ENCODE measurements at regions not wholly inside any gene's neighbourhood (a gene's known extent, or its start where the extent isn't known, plus 50 kb on each side); places are given as distances from the start of the nearest gene placed in this dataset.

DNA sequence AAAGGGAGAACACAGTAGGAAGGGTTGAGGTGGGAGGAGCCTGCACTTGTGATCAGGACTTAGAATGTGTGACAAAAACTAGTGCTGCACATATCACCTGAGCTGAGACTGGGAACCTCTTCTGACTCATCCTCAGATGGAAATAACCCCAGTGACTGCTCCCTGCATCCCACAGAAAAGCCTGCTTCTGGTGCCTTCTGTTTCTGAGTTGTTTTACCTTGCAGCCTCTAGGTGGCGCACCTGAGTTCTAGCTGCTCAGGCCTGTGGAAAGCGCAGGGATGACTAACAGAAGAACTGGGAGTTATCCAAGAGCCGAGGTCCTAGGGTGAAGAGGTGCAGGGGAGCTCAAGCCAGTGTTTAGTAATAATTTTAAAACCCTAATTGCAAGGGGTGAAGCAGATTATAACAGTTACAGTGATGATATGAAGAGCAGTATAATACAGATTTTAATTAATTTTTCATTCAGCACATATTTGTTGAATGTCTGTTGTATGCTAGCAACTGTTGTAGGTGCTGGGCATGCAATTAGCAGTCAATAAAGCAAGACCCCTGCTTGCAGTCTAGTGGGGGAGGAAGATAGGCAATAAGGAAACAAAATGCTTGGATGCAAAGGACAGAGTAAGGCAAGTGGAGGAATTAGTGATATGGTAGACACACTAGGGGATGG is 302.5 kb downstream of the DHX35 start:
- peak; percentile 61 for DNase-seq (ENCODE audit: low spot score)

DNA sequence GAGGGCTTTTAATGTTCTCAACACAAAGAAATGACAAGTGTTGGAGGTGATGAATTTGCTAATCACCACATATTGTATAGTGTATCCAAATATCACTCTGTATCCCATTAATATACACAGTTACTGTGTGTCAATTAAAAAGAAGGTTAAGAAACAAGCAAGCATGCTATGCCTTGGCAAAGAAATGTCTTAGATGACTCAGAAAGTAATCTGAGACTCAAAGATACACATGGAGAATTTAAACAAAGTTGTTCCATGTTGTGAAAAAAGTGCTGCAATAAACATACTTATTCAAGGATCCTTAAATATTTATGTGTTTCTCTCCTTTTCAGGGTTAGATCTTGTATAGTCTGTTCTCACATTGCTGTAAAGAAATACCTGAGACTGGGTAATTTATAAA is 300.9 kb downstream of the DHX35 start:
- DNase-seq (ENCODE audit: low spot score), result no peak

DNA sequence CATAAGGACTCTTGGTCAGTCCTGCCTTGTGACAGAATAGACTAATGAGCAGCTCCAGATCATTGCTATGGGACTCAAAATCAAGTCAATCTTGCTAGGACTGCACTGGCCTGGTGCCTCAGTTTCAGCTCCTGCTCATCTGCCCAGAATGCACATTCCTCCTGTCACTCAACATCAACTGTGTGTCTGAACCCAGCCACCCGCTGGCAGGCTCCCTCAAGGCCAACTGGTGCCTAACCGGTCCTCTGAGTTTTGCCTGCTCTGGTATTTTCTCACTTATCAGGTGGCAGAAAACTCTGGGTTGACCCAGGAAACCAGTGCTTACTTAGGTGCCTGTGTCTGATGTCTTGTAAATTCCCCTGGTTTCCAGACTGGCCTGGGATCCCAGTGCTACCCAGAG is 297.7 kb downstream of the DHX35 start:
- DNase-seq (ENCODE audit: low spot score), result no peak

DNA sequence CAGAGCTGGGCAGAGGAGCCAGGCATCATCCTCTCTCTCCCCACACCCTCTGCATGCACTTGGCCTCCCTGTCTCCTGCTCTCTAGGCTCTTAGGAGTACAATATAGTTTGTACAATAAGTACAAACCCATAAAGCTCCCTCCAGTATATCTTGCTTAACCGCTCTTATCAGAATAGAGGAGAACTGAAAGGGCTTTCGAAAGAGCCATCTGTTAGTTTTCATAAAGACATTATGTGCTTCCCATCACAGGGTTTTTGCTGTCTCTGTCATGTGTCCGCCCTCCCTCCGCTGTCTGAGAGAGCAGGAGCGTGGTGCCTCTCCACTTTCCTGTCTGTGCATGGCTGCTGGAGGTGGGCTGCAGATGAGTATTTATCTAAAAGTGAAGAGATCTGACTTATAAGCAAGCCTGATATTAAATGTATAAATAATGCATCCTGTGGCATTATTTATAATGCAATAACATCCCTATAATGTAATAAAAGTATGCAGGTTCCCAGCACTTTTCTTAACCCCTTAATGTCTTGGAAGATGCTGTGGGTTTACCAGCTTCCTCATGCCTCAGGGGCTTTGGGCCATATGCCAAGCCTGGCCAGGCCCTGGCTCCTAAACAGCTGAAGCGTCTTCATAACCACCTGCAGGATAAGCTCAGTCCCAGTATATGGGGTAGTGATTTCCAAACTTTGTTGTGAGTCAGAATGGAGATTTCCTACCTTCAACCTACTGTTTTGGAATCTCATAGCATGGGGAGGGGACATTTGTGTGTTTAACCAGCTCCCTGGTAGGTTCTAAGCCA is 297.1 kb downstream of the DHX35 start:
- no peak for DNase-seq (ENCODE audit: low spot score)

DNA sequence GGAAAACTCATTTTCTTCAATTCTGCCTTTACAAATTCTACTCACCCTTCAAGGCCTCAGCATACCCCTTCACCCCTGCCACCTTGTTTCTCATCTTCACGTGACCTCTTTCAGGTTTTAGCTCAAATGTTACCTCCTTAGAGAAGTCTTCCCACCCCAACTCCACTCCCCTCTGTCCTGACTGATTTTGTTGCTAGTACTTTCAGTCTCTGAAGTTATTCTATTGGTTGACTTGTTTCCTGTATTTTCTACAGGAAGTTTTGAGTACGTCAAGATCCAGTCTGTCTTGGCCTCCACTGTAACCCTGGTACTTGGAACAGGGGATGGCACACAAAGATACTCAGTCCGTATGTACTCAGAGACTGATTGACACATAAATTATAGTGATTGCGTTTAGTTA is 296.1 kb downstream of the DHX35 start:
- DNase-seq (ENCODE audit: low spot score), result no peak

DNA sequence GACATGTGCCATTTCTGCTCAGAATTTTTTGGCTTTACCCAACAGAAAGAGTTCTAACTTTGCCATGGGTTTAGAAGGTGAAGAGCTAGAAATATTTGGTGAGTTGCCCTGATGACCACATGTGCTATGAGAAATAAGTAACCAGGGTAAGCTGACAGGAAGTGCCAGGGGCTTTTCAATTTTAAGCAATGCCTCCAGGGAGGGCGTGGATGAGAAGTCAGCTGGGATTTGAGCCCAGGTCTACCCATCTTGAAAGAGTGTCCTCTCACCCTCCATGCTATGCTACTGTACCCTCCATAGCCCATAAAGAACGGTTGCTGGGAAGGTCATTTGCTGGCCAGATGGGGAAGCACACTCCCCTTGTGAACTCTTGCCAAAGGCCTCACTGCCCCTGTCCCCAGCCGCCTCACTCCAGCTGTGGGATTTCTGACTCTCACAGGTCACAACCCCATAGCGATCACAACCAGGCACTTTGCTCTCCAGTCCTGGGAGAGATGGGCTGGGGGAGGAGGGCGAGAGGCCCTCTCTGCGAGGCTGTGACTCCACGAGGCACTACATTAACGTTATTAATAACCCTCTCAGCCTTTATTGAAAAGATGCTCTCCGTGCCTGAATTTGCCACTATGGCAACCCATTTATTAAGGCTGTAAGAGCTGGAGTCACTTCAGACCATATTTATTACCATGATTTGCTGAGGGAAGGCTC is 291.1 kb downstream of the DHX35 start:
- no peak for DNase-seq (ENCODE audit: low spot score)

DNA sequence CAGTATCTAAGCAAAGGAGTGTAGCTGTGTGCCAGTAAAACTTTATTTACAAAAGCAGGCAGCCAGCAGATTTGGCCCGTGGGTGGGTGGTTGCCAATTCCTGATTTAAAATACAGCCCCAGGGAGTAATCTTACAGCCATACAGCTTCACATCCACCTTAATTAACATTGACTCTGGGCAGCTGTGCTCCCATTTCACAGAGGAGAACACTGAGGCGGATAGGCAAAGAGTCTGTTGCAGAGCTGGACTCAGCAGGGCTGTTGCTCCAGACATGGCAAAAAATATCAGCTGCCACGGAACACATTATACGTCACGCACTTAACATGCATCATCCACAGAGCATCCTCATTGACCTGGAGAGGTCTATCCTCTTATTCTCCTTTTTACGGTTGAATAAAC is 289.9 kb downstream of the DHX35 start:
- DNase-seq (ENCODE audit: low spot score), result no peak

DNA sequence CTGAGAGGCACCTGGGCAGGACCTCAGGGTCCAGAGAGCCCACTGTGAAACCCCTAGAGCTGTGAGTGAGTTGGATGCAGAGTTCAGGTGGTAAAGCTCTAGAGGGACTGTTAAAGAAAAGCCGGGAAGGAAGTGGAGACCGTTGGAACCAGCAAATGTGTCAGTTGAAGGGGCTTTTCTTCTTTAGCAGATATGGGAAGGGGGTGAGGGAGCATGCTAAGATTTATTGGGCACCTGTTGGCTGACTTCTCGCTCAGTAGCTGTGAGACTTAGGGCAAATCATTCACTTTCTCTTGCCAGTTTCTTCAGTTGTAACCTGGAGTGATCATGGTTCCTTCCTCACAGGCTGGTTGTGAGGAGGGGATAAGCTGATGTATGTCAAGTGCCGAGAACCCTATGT is 287.7 kb downstream of the DHX35 start:
- DNase-seq (ENCODE audit: low spot score), result no peak

DNA sequence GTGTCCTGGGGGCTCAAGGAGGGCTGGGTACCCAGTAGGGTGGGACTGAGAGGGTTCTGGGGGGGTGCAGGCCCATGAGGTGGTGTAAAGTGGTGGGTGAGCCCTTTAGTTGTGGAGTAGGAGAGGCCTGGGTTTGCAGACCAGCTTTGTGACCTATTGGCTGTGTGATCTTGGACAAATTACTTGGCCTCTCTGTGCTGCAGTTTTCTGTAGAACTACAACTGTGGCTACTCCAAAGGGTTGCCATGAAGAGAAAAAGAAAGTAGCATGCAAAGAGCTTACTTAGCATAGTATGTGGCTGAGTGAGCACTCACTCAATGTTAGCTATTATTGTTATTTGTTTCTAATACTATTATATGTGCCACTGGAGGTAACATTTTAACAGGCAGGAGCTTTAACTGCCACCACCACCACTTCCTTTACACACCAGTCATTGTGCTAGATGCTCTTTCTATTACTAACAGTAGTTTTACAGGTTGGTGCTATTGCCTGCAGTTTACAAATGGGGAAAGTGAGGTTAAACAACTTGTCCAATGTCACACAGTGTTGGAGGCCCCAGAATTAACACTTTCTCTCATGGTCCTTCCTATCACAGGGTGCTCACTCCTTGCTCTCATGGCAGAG is 286.8 kb downstream of the DHX35 start:
- DNase-seq (ENCODE audit: low spot score), result no peak

DNA sequence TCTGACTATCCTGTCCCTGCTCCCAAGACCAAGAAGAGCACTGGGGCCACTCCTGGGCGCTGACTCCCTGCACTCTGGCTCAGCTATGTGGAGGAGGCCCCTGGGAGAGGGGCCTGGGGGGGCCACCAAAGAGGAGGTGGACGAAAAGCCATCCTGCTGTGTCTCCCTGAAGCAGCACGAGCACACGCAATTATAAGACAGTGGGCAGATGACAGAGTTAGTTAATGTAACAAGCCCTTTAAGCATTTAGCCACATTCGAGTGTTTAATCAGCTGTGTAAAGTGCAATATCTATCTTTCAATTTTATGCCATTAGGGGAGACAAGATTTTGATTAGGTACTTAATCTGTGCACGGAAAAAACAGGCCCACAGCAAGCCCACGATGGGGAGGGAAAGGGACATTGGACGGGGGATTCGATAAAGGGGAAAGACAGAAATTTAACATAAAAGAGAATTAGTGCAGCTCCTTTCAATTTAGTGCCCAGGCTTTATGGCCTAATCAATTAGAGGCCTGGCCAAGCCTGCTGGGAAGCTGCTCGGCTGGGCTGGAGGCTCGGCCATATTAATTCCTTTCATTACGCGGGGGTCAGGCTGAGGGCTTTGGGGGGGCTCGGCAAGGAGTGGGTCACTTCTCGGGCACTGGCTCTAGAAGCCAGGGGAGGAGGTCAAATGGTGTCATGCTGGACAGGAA is 286.2 kb downstream of the DHX35 start:
- no peak for DNase-seq (ENCODE audit: low spot score)

DNA sequence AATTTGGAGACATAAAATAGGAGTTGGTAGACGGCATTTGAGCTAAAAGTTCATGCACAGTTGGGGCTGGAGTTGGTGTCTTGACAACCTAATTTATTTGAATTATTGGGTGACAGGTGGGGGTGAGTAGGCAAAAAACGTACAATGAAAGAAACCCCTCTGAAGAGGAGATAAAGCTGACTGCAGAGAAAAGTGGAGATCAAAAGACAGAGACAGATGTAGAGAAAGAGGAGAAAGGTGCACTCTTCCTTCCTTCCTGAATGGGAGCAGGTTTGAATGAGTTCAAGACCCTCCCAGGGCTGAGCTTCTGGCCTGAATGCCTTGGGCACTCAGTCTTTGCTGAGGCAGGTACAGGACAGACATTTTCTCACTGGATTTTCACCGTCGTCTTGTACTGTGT is 284.3 kb downstream of the DHX35 start:
- no peak for DNase-seq (ENCODE audit: low spot score)

DNA sequence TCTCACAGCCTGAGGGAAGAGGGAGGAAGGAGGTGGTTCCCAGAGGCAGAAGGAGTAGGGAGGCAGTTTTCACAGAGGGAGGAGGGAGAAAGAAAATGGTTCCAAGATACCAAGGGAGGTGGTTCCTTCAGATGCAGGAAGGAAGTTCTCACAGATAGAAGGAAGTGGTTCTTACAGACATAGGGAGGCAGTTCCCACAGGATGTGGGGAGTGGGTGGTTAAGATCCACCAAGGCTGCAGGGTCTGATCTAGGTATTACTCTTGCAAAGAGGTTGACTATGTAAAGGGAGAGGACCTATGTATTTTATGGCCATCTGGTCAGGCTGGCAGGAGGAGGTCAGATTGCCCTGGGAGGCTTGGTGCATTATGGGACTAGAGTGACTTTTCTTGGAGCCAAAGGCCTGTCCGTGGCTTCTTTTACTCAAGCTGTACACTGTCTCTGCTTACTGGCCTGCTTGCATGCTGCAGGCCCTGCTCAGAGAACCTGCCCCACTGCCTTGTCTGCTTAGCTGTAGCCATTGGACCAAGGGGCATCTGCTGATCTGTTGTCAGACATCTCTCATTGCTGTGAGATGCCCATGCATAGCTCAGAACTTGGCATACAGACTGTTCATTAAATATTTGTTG is 283.7 kb downstream of the DHX35 start:
- no peak for DNase-seq (ENCODE audit: low spot score)

DNA sequence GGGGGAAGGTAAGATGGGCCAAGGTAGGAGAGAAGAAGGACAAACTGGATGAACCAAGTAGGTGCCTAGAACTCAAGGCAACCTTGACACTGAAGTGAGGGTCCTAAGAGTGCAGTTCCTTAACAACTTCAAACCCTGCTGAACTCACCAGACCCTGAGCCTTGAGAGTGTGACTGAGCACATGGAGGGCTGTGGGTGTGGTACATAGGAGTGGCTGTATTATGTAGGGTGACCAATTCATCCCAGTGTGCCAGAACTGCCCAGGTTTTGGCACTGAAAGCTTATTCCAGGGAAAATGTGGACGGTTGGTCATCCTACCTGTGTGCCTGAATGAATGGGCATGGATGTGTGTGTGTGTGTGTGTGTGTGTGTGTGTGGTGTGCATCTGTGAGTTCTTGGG is 281.8 kb downstream of the DHX35 start:
- no peak for DNase-seq (ENCODE audit: low spot score)

DNA sequence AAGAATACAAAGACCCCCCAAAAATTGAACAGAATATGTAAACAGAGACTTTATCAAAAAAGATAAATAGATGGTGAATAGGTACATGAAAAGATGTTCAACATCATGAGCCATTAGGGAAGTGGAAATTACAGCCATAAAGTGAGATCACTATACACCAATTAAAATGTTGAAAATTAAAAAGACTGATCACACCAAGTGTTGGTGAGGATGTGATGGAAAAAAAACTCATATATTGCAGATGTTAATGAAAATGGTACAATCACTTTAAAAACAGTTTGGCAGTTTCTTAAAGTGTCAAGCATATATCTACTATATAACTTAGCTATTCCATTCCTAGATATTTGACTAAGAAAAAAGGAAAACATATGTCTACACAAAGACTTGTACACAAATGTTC is 280.5 kb downstream of the DHX35 start:
- no peak for DNase-seq (ENCODE audit: low spot score)

DNA sequence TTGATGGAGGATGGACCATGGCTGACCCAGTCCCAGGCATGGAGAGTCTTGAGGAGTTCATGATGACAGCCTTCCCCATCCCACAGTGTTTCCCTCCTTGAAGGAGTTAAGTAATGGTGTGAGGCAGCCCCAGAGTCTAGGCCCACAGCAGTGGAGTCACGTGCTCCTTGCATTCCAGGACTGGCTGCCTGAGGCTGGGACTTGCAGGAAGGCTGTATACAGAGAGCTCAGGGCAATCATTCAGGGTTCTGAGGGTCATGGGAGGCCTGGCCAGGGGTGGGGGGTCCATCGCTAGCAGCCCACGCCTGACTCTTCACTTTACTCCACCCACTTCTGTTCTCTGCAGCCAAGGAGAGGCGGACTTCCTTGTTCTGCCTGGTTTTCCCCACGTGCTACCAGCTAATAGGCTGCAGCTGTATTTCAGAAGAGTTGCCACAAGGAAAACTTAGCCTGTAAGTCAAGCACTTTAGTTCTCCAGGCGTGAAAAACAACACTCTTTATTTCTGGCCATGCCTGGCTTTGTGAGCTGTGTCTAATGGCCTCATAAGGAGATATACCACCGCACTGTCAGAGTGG is 272.5 kb downstream of the DHX35 start:
- DNase-seq (ENCODE audit: low spot score), result no peak

DNA sequence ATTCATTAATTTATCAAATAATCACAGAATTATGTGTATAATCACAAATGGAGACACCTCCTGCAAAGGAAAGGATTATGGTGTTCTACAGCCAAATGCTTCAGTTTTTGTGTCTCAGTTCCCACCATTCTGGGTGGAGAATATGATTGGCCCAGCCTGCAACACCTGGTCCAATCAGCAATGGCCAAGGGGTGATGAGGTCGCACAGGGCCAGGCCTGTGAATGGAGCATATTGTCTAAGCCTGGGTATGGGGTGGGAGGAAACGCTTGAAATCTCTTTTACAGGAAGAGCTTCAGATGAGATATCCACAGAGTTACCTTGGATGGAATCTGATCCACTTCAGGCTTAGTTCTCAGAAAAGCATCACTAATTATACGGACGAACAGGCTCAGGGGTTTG is 271.6 kb downstream of the DHX35 start:
- DNase-seq (ENCODE audit: low spot score), result no peak

DNA sequence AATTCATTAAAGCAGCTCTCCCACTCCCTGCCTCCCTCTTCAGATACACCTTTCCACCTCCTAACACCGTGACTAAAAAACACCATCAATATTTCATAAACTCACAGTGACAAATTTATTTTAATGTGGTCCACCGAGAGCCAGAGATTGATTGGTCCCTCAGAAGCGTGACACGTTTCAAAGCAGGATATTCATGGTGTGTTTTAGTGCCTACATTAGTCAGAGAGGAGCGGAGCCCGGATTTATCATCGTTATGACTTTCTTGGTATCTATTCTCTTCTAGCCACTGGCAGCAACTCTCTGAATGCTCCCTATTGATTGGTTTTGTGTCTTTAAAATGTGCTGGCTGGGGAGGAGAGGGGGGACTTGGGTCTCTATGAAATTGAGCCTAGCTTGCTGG is 265.3 kb downstream of the DHX35 start:
- no peak for DNase-seq (ENCODE audit: low spot score)

DNA sequence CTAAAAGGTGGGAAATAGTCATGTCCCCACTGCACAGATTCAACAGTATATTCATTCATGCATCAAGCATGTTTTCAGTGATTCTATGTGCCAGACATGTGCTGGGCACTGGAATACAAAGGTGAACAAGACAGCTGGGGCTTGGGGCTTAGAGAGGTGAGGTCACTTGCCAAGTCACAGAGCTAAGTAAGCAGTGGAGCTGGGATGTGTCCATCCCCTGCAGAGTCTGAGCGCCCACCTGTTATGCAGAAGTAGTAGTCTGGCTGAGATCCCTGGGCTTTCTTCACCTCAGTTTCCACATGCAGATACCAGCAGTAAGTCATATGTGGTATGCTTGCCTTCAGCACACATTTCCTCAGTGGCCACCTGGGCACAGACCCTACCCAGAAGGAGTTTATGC is 263.8 kb downstream of the DHX35 start:
- no peak for DNase-seq (ENCODE audit: low spot score)

DNA sequence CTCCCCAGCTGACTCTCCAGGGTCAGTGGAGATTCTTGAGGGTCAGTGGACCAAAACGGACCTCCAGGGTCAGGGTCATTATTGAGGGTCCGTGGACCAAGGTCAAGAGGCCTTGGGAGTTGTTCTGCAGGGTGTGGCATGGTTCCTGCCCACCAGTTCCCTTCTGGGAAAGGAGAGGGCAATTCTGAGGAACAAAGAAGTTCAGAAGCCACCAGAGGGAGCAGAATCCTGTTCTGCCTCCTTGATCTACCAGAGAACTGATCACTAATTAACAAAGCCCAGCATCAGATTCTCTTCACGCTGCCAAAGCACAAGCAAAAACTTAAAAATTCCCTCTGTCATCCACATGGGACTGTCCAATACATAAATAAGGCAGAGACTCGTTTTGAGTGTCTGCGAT is 263.4 kb downstream of the DHX35 start:
- DNase-seq (ENCODE audit: low spot score), result no peak

DNA sequence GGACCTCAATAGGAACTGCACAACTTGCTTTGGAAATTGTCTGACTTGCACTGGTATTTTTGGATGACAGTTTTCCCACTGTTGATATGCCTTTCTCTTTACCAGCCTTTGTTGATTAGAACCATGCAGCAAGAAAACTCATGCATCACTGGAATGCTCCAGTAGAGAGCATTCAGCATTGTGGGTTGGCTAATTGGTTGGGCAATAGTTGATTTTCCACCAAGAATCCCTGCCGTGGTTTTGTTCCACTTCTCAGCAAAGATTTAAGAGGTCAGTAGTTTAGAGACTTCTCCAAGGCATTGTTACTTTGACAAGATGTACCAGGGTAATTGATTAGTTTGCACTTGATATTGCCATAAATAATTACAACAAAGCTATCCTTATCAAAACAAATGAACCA is 260.0 kb downstream of the DHX35 start:
- DNase-seq (ENCODE audit: low spot score), result no peak

DNA sequence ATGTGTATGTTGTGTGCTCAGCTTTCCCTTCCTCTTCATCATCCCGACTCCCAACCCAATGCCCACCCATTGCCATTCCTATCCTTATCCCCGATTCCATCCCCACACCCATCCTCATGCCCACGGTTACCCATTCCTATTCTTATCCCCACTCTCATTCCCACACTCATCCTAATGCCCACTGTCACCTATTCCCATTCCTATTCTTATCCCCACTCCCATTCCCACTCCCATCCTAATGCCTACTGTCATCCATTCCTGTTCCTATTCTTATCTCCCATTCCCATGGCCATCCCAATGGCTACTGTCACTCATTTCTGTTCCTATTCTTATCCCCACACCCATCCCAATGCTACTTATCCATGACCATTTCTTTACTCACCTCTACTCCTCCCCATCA is 254.1 kb downstream of the DHX35 start:
- no peak for DNase-seq (ENCODE audit: low spot score)

All from LoVo (cell line).